Glutamatergic neuron (in vitro differentiated cells): ENCODE measurements at regions not wholly inside any gene's neighbourhood (a gene's known extent, or its start where the extent isn't known, plus 50 kb on each side); places are given as distances from the start of the nearest gene placed in this dataset.

Source experiments
- DNase-seq: peaks from one replicate; pipeline ENCODE4 v3.0.0; 2022
- H3K27ac Mint-ChIP-seq: one replicate; pipeline ENCODE4 v1.8.0; 2020; ENCODE audit warnings: mild to moderate bottlenecking, mixed read lengths, inconsistent platforms; ENCODE audit not compliant: unreplicated experiment
- H3K27me3 Mint-ChIP-seq: one replicate; pipeline ENCODE4 v1.8.0; 2020; ENCODE audit warnings: mild to moderate bottlenecking, moderate library complexity, mixed read lengths, inconsistent platforms; ENCODE audit not compliant: unreplicated experiment
- H3K36me3 Mint-ChIP-seq: one replicate; pipeline ENCODE4 v1.8.0; 2020; ENCODE audit warnings: mild to moderate bottlenecking, mixed read lengths, inconsistent platforms; ENCODE audit not compliant: unreplicated experiment
- H3K4me1 Mint-ChIP-seq: one replicate; pipeline ENCODE4 v1.8.0; 2020; ENCODE audit warnings: mild to moderate bottlenecking, low read depth, mixed read lengths, inconsistent platforms; ENCODE audit not compliant: unreplicated experiment
- H3K4me3 Mint-ChIP-seq: one replicate; pipeline ENCODE4 v1.8.0; 2020; ENCODE audit warnings: mild to moderate bottlenecking, mixed read lengths, inconsistent platforms; ENCODE audit not compliant: unreplicated experiment
- H3K9me3 Mint-ChIP-seq: one replicate; pipeline ENCODE4 v1.8.0; 2020; ENCODE audit warnings: mild to moderate bottlenecking, moderate library complexity, mixed read lengths, inconsistent platforms; ENCODE audit not compliant: unreplicated experiment
- CTCF ChIP-seq: fragments of 200-600 bp; sonication (generic); IDR thresholded peaks from one replicate; pipeline ENCODE4 v1.5.0; 2021; ENCODE audit not compliant: partially characterized antibody, unreplicated experiment

DNA sequence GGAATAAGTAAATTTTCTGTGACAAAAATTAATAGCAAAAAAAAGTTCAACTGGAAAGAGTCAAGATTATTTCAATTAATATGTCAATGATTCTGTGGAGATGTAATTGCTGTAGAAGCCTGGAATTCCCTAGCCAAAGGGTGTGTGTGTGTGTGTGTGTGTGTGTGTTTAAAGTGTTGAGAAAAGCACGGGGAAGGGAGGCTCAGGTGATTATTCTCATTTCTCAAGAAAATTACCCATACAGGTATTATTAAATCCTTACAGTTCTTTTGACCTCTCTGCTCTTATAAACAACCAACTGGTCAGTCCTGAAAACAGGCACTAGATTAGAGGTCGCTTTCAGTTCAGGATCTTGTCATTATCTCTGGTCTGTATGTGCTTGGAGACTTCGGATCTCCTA lies 129.3 kb upstream of the SASH1 start:
- H3K4me3 Mint-ChIP-seq, result no peak overlapping the region

DNA sequence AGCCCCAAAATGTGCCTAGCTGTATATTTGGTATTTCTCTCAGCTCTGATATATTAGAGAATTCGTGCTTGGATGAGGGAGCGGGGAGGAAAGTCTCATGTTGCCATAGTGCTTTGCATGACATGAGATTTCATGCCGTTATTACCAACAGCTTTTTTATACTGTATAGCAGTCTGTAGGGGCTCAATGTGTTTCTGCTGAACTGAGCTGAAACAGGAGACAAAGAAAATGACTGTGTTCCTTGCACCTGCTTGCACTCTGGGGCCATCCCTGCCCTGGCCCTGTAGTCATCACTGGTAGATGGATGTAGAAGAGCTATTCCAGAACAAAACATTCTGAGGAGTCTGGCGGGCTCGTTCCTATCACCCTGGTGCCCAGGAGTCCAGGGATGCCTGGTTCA lies 128.0 kb upstream of the SASH1 start:
- Mint-ChIP-seq H3K4me3 (no peak overlapping the region), H3K4me1 (no peaks in the 10 kb centered on the region), H3K9me3 (no peaks in the 10 kb centered on the region), H3K27ac (no peak overlapping the region), H3K36me3 (no peaks in the 10 kb centered on the region), H3K27me3 (no peaks in the 10 kb centered on the region)
- TF ChIP-seq CTCF, result no peak
- DNase-seq, result no peak

More for the DNA sequence above, 129.3 kb upstream of the SASH1 start:
- Mint-ChIP-seq H3K27ac (no peak overlapping the region), H3K4me1 (no peaks in the 10 kb centered on the region), H3K27me3 (no peaks in the 10 kb centered on the region), H3K36me3 (no peaks in the 10 kb centered on the region), H3K9me3 (no peaks in the 10 kb centered on the region)
- no peak for DNase-seq
- TF ChIP-seq CTCF, result no peak

DNA sequence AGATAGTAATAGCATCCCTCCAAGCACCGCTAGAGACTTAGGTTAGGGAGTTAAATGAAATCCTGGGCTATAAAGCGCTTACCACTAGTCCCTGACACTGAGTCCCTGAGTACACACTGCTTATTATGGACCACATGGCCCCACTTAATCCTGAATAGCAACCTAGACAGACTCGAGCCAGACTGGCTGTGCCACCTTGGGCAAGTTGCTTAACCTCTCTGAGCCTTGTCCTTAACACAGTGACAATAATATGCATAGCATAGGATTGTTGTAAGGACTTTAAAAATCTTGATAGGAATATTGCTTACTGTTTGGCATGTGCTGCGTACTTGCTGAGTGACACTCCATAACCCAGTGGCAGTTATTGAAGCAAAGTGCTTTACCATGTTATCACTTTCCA lies 125.6 kb upstream of the SASH1 start:
- H3K9me3 Mint-ChIP-seq, result no peaks in the 10 kb centered on the region
- H3K4me3 Mint-ChIP-seq, result no peak overlapping the region
- no peak overlapping the region for H3K27ac Mint-ChIP-seq
- TF ChIP-seq CTCF, result no peak
- H3K4me1 Mint-ChIP-seq, result no peaks in the 10 kb centered on the region
- no peak for DNase-seq
- no peaks in the 10 kb centered on the region for H3K27me3 Mint-ChIP-seq
- H3K36me3 Mint-ChIP-seq, result no peaks in the 10 kb centered on the region

DNA sequence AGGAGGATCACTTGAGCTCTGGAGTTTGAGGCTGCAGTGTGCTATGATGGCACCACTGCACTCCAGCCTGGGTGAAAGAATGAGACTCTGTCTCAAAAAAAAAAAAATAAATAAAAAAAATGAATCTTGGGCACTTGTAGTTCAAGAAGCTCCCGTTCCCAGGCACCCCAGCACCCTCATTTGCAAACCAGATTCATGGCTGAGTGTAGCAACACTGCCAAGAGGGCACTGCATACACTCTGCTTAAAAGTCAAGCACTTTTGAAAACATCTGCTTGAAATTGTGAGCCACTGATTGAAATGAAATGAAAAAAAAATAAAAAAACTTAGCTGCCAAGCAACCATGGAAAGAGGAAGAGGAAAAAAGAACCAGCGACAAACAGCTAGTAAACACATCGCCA lies 124.7 kb upstream of the SASH1 start:
- Mint-ChIP-seq H3K4me1 (no peaks in the 10 kb centered on the region), H3K4me3 (no peak overlapping the region), H3K27me3 (no peaks in the 10 kb centered on the region), H3K27ac (no peak overlapping the region), H3K9me3 (no peaks in the 10 kb centered on the region), H3K36me3 (no peaks in the 10 kb centered on the region)
- DNase-seq, result no peak
- no peak for TF ChIP-seq CTCF

DNA sequence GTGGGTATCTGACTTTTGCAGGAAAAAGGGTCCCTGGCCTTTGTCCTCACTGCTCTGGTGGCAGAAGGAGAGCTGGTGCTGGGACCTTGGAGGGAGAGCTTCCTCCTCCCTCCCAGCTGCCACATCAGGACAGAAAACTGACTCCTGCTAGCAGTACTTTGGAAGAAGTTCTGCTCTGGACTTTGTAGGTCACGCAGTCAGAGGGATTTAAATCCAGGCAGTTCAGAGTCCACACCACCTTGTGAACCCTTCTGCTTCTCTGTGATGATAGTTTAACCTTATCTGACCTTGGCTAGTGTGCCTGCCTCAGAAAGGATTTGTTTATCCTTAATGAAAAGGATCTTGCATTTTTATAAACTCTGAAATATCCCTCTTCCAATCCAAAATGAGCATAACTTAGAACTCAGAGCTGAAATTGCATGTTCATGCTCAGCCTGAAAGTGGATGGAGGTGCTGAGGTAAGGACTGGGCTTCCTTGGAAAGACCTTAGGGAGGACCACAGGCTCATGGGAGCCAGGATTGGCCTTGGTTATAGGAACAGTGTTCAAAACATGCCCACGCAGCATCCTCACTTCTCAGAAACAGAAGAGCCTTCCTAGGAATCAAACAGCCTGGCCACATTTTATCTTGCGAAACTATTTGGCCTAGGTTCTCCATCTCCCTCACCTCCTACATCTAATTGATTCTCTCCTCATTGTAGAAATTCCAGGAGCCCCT lies 123.9 kb upstream of the SASH1 start:
- no peaks in the 10 kb centered on the region for H3K4me1 Mint-ChIP-seq
- no peak for DNase-seq

More for the DNA sequence above, 123.9 kb upstream of the SASH1 start:
- H3K9me3 Mint-ChIP-seq, result no peaks in the 10 kb centered on the region
- no peaks in the 10 kb centered on the region for H3K27me3 Mint-ChIP-seq
- H3K36me3 Mint-ChIP-seq, result no peaks in the 10 kb centered on the region
- H3K27ac Mint-ChIP-seq, result no peak overlapping the region
- H3K4me3 Mint-ChIP-seq, result no peak overlapping the region
- TF ChIP-seq CTCF, result no peak
